Fibroblast of lung (primary cell): ENCODE measurements at regions not wholly inside any gene's neighbourhood (a gene's known extent, or its start where the extent isn't known, plus 50 kb on each side); places are given as distances from the start of the nearest gene placed in this dataset.
A peak's percentile ranks its signal among the peaks of the same experiment; 100 is the strongest.

Experiments used
- DNase-seq, 2 donors: peaks; one replicate each; pipeline versions ENCODE4 v3.0.0 to v3.0.0-alpha.2; 2010; ENCODE audit warnings: low read depth in 2 of 2
- H2AFZ ChIP-seq: 2 replicates; pipeline ENCODE4 v1.5.1; 2012; ENCODE audit warnings: low read length, control low read depth, inconsistent platforms
- H3K27ac ChIP-seq: 2 replicates; pipeline ENCODE4 v1.5.1; 2011; ENCODE audit warnings: low read length, control low read depth; ENCODE audit not compliant: insufficient read depth
- H3K27me3 ChIP-seq: 2 replicates; pipeline ENCODE4 v1.5.1; 2011; ENCODE audit warnings: mild to moderate bottlenecking, low read length; ENCODE audit not compliant: control insufficient read depth, insufficient read depth
- H3K36me3 ChIP-seq: 2 replicates; pipeline ENCODE4 v1.5.1; 2011; ENCODE audit warnings: low read length; ENCODE audit not compliant: control insufficient read depth, insufficient read depth
- H3K4me1 ChIP-seq: 2 replicates; pipeline ENCODE4 v1.5.1; 2011; ENCODE audit warnings: low read length; ENCODE audit not compliant: control insufficient read depth, insufficient read depth; ENCODE audit errors: extremely low read depth
- H3K4me2 ChIP-seq: 2 replicates; pipeline ENCODE4 v1.5.1; 2011; ENCODE audit warnings: low read length, control low read depth; ENCODE audit not compliant: insufficient read depth; ENCODE audit errors: extremely low read depth
- H3K4me3 ChIP-seq, 4 experiments: fragments of 200-600 bp in 1 of 4; sonication (generic) in 1 of 4; replicated peaks in 1 of 4; 2 replicates each; pipeline ENCODE4 v1.5.1; 2011 to 2016; ENCODE audit warnings: low read length in 4 of 4, low read depth in 3 of 4, mild to moderate bottlenecking in 3 of 4, control low read depth in 2 of 4, inconsistent platforms in 1 of 4, mixed read lengths in 1 of 4; ENCODE audit not compliant: insufficient read depth in 1 of 4; ENCODE audit errors: control extremely low read depth in 1 of 4
- H3K79me2 ChIP-seq: 2 replicates; pipeline ENCODE4 v1.5.1; 2012; ENCODE audit warnings: mild to moderate bottlenecking, low read length, inconsistent platforms; ENCODE audit not compliant: control insufficient read depth, insufficient read depth
- H3K9ac ChIP-seq: 2 replicates; pipeline ENCODE4 v1.5.1; 2011; ENCODE audit warnings: mild to moderate bottlenecking, low read length, control low read depth; ENCODE audit not compliant: insufficient read depth
- H3K9me3 ChIP-seq: 2 replicates; pipeline ENCODE4 v1.5.1; 2012; ENCODE audit warnings: low read depth, low read length; ENCODE audit not compliant: control insufficient read depth, insufficient read depth
- H4K20me1 ChIP-seq: 2 replicates; pipeline ENCODE4 v1.5.1; 2011; ENCODE audit warnings: low read length; ENCODE audit not compliant: control insufficient read depth, insufficient read depth; ENCODE audit errors: extremely low read depth
- CTCF ChIP-seq, 2 donors: IDR thresholded peaks in 1 of 2; conservative IDR thresholded peaks in 1 of 2; 1 replicate in 1 of 2; 2 replicates in 1 of 2; pipeline ENCODE4 v1.5.1; 2011 to 2012; ENCODE audit warnings: low read length in 2 of 2, control low read depth in 1 of 2, inconsistent platforms in 1 of 2, low read depth in 1 of 2, mild to moderate bottlenecking in 1 of 2
- EZH2 ChIP-seq: IDR thresholded peaks from 2 replicates; pipeline ENCODE4 v1.5.1; 2012; ENCODE audit warnings: low read length, control low read depth, mild to moderate bottlenecking; ENCODE audit errors: missing control alignments

GRCh38 chr12:24200010-24200409, 250.5 kb upstream of the SOX5 start:
- Histone ChIP-seq H3K4me3 (no peak overlapping the region), H3K27me3 (no peaks in the 10 kb centered on the region), H2AFZ (no peak overlapping the region), H3K36me3 (no peaks in the 10 kb centered on the region), H3K9me3 (no peaks in the 10 kb centered on the region), H3K79me2 (no peaks in the 10 kb centered on the region), H4K20me1 (no peaks in the 10 kb centered on the region), H3K4me2 (no peak overlapping the region), H3K27ac (no peak overlapping the region), H3K4me1 (peaks cover 10% of the 10 kb centered on the region), H3K9ac (no peak overlapping the region)
- DNase-seq: peak in 1 of 2 donors; percentile 15
- TF ChIP-seq EZH2 (no peak), CTCF (conservative IDR thresholded peaks at IDR 0.05 in 1 of 2, IDR thresholded peaks at IDR 0.05 in 1 of 2; ENCODE audit: low read depth in 1 of 2, low read length in 2 of 2) (no peak)

GRCh38 chr12:24198936-24199671, 249.6 kb upstream of the SOX5 start:
- Histone ChIP-seq H3K4me1 (peaks cover 10% of the 10 kb centered on the region), H3K27me3 (no peaks in the 10 kb centered on the region), H2AFZ (no peak overlapping the region), H3K79me2 (no peaks in the 10 kb centered on the region), H3K4me2 (peak overlapping the region; percentile 23), H3K9ac (no peak overlapping the region), H3K27ac (no peak overlapping the region), H3K36me3 (no peaks in the 10 kb centered on the region), H4K20me1 (no peaks in the 10 kb centered on the region), H3K9me3 (no peaks in the 10 kb centered on the region), H3K4me3 (no peak overlapping the region)
- TF ChIP-seq CTCF (conservative IDR thresholded peaks at IDR 0.05 in 1 of 2, IDR thresholded peaks at IDR 0.05 in 1 of 2; ENCODE audit: low read depth in 1 of 2, low read length in 2 of 2): no peak
- TF ChIP-seq EZH2: no peak
- DNase-seq: peak in 1 of 2 donors; percentile 85

GRCh38 chr12:24198070-24198469, 248.6 kb upstream of the SOX5 start:
- Histone ChIP-seq H3K9me3 (no peaks in the 10 kb centered on the region), H2AFZ (no peak overlapping the region), H3K4me2 (no peak overlapping the region), H3K4me3 (no peak overlapping the region), H3K4me1 (peaks cover 10% of the 10 kb centered on the region), H3K27me3 (no peaks in the 10 kb centered on the region), H3K9ac (no peak overlapping the region), H3K27ac (no peak overlapping the region), H3K79me2 (no peaks in the 10 kb centered on the region), H4K20me1 (no peaks in the 10 kb centered on the region), H3K36me3 (no peaks in the 10 kb centered on the region)
- no peak for TF ChIP-seq EZH2
- TF ChIP-seq CTCF (conservative IDR thresholded peaks at IDR 0.05 in 1 of 2, IDR thresholded peaks at IDR 0.05 in 1 of 2; ENCODE audit: low read depth in 1 of 2, low read length in 2 of 2): no peak
- DNase-seq: peak; percentile 15 to 88
